ENCODE measurements at regions not wholly inside any gene's neighbourhood (a gene's known extent, or its start where the extent isn't known, plus 50 kb on each side); places are given as distances from the start of the nearest gene placed in this dataset.
"Not testable (repeated sequence)": the region's sequence is repeated elsewhere in the genome, so short reads cannot be mapped to it uniquely, and the experiment has no call there.

DNA sequence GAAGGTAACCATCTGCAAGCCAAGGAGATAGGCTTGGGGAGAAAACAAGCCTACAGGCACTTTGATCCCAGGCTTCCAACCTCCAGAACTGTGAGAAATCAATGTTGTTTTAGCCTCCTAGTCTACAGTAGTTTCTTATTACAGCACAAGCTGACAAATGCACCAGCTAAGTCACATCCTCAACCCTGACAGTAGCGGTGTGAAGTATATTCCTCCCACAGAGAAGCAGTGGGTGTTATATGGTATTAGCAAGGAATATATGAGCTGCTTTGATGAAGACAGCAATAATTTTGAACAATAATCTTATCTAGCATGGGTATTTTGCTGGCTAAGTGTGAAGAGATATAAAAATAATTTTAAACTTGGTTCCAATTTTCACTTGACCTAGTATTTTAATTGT, 2415.0 kb downstream of the ARAP2 start:
- not testable (repeated sequence) for DNase-seq (ENCODE audit: low read depth, low spot score); H3K4me3 ChIP-seq (ENCODE audit: low read length)

DNA sequence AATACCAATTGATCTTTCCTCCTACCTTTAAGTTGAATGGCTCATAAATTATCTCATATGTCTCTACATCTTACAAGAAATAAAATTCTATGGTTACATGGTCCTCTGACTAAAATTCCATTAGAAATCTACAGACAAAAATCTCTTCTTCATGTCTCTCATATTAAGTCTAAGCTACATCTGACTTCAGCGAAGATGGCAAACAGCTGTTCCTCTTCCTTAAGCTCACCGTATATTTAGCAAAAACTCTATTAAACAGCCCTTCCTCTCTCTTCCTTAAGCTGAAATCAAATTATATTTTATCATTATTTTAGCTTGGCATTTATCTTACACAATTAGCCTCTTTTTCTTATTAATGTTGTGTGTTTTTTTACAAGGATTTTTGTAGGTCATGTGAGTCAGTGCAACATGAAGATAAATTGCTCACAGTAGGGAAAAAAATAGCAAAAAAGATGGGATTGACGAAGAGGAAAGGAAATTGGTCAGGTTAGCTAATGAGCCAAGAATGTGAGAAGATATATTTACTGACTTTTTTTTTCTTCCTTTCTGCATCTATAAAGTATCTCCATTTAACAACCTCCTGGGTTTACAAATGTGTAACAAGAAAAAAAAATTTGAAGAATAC, 2412.8 kb downstream of the ARAP2 start:
- no peak for DNase-seq (ENCODE audit: low read depth, low spot score)

DNA sequence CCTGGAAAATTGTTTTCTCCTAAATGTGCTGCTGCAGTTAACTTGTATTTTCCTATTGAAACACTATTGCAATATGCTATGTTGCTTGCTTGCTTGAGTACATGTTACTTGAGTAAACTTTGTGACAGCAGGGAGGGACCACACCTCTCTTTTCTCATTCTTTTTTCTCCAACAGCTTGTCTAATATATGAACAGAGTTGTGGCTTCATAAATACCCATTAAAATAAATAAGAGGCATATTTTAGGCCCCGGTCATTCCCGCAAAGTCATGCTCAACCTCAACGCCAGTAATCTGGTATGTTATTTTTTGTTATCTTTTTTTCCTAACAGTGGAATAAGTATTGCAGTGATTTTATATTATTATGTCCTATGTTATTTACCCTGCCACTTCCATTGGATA, 2408.6 kb downstream of the ARAP2 start:
- not testable (repeated sequence) for DNase-seq (ENCODE audit: low read depth, low spot score); H3K4me3 ChIP-seq (ENCODE audit: low read length)

More for the DNA sequence above, 2412.8 kb downstream of the ARAP2 start:
- no peak overlapping the region for H3K4me3 ChIP-seq (ENCODE audit: low read length)

DNA sequence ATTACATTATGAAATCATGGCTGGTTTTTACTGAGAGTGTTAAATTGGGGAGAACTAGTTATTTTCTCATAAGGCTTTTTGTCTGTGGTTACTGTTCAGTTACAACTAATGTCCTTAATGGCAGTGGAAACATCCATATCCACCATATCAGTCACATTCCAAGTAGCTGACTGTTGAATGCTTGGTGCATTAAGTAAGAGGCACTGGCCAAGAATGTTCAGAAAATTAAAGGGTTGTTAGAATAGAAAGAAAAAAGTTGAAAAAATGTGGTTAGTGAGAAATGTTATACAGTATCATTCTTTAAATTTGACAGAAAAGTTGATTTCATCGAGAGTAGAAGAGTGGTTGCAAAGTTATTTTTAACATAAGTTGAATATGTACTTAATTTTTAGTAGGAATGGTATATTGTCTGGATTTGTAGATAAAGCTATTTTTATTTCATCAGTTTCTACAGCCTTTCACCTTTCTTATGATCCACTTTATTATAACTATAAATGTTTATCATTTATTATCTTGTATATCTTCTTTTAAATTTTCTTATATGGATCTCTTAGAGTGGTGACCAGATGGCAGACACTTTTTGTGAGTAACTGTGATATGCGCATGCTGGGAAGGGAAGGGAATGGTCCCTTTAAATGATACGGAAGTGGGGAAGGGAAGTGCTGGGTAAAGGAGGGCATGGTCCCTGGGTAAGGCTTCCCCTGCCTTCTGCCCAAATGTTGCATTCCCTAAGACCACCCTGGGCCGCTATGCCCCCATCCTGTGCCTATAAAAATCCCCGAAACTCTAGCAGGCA, 2407.1 kb downstream of the ARAP2 start:
- no peak overlapping the region for H3K4me3 ChIP-seq (ENCODE audit: low read length)
- DNase-seq (ENCODE audit: low read depth, low spot score) = no peak

DNA sequence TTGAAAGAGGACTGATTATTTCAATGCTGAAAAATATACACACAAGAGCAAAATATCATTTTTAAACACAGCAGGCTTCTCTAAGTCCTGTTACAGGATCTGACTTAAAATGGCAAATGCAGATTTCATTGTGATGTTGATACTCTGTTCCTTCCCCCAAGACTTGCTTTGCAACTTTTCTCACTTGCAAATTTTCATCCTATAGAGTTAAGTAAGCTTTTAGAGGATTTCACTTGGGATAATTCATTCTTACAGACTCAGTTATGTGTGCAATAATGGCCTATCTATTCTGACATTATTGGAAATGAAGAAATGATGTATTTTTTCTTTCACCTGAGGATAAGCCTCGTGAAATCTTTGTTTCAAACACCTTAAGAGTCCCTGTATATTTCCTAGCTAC, 2403.2 kb downstream of the ARAP2 start:
- no peak for DNase-seq (ENCODE audit: low read depth, low spot score)
- no peak overlapping the region for H3K4me3 ChIP-seq (ENCODE audit: low read length)

DNA sequence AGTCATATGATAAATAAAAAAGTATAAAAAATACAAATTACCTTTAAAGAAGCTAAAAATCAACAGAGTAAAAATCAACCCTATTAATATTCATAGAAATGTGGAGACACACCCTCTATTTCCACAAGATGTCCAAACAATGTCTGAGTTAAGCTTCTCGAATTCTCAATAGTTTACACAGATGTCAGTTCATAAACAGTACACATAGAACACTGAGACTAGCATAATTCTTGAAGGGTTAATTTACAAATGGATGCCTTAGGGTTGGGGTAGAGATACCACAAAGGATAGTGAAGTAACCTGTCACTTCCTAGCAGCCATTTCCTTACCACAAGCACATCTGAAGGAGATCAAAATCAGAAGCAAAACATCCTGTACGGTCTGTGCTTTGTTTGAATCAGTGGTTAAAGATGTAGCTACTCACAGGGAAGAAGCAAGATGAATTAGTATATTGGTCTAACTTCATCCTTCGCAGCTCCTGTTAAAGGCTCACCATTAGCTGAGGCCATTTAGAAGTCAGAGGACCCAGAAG, 2393.9 kb downstream of the ARAP2 start:
- DNase-seq (ENCODE audit: low read depth, low spot score) = peak; percentile 80
- H3K4me3 ChIP-seq (ENCODE audit: low read length) = no peak overlapping the region

DNA sequence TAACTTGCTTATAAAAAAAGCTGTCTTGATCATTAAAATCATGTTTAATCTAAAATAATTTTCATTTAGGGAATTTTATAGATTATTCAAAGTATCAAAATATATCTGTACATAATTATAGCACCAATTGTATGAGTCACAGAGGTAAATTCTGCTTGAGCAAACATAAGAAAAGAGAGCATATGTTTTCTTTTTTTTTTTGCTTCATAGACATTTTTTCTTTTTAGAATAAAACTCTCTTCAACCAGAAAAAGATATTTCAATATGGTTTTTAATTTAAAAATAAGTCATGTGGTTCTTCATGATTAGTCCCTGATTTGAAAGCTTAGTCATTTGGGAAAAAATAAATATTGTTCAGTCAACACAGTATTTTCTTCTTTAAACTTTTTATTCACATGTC, 2390.6 kb downstream of the ARAP2 start:
- H3K4me3 ChIP-seq (ENCODE audit: low read length); DNase-seq (ENCODE audit: low read depth, low spot score): not testable (repeated sequence)

DNA sequence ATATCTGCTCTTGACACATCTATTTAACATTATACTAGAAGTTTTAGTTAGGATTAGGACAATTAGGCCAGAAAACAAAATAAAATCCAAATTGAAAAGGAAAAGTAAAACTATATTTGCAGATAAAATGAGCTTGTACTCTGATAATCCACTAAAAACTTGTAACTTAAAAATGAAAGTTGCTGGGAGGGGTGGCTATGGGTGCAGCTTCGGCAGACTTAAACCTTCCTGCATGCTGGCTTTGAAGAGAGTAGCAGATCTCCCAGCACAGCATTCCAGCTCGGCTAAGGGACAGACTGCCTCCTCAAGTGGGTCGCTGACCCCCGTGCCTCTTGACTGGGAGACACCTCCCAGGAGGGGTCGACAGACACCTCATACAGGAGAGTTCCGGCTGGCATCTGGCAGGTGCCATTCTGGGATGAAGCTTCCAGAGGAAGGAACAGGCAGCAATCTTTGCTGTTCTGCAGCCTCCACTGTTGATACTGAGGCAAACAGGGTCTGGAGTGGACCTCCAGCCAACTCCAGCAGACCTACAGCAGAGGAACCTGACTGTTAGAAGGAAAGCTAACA, 2379.9 kb downstream of the ARAP2 start:
- no peak overlapping the region for H3K4me3 ChIP-seq (ENCODE audit: low read length)
- no peak for DNase-seq (ENCODE audit: low read depth, low spot score)

DNA sequence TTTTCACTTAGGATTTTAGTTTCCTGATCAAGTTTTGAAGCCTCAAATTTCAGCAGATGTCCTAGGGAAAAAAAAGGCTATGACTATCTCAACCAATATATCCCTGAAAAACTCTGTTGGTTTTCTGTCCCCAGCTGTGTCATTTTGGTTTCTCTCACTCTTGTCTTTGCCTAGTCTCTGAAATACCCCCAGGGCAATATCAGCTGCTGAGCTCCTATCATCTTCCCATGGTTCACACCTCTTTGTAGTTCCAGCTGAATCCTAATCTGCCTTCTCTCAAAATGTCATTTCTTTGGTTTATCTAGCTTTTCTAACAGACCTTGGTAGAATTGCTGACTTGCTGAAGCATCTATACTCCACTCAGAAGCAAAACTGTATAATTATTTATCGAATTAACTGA, 2370.5 kb downstream of the ARAP2 start:
- H3K4me3 ChIP-seq (ENCODE audit: low read length) = no peak overlapping the region
- DNase-seq (ENCODE audit: low read depth, low spot score) = no peak

DNA sequence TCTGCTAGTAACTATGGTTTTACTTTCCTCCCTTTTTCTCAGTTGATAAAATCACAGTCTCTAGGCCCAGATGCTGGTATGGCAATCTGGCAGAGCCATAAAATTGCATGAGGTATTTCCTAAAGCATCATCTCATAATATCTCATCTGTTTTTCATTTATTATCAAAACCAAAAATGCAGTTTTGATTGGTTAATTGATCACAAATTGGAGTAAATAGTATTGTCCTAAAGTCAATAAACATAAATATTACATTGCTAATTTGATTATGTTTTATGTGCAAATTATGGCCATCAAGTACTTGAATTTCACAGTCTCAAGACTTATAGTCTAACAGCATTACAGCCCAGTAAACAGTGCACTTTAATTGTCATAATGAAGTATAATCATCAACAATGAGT, 2365.6 kb downstream of the ARAP2 start:
- no peak overlapping the region for H3K4me3 ChIP-seq (ENCODE audit: low read length)

DNA sequence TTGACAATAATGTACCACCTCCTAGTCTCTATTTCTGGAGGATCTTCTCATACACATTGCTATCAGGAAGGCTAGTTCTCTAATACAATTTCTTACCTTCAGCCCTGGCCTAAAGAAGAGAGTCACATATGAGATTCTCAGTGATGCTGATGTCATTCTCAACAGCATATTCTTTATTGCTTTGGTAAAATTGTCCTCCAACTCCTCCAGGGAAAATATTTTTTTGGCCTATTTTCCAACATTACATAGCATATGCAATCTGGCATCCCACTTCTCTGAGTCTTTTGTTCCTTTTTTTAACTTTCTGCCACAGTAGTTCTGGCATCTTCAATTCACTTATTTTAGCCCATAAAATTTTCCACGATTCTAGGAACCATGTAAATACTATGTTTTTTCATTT, 2363.1 kb downstream of the ARAP2 start:
- DNase-seq (ENCODE audit: low read depth, low spot score) = no peak
- no peak overlapping the region for H3K4me3 ChIP-seq (ENCODE audit: low read length)

More for the DNA sequence above, 2365.6 kb downstream of the ARAP2 start:
- DNase-seq (ENCODE audit: low read depth, low spot score) = no peak

DNA sequence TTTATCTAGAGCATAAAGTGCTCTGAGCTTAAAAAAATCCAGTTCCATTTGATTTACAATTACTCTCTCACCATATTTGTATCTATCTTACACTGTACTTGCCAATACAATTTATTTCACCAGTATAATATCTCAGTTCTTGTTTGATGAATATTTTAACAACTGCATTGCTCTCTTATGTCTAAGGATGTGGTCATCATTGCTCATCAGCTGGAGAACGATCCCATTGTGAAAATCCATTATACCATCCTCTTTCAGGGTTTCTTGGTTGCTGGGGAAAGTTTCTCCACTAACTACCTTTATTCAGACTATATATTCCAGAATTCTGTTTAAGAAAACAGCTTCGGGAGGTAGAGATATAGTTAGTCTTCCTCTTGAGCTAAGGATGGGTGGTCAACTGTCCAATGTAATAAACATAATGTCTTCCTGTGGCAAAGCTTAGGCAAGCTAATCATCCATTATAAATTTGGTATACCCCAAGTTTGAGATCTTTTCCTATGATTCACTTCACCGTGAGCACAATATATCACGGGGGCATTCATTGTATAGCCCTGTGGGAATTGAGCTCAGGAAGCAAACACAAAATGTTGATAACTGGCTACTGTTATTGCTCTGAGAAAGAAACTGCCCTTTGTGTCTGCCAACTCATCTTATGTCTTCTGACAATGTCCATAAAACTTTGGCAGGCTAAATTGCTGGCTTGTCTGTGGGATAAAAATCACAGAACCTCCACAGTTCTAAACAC, 2361.9 kb downstream of the ARAP2 start:
- DNase-seq (ENCODE audit: low read depth, low spot score) = no peak
- no peak overlapping the region for H3K4me3 ChIP-seq (ENCODE audit: low read length)

DNA sequence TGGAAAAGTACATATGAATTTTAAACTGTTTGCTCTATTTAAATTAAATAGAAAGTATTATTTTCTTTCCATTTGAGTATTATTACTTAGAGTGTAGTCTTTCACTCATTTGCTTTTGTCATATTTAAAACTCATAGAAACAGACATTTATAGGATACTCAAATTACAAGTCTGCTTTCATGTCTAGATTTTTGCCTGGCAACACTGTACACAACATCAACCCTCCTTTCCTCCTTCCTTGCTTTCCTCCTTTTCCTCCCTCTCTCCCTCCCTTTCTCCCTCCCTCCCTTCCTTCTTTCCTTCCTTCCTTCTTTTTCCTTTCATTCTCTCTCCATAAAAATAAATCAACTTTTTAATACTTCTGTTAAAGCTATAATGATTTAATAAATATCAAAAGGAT, 2361.2 kb downstream of the ARAP2 start:
- no peak for DNase-seq (ENCODE audit: low read depth, low spot score)
- H3K4me3 ChIP-seq (ENCODE audit: low read length) = no peak overlapping the region

DNA sequence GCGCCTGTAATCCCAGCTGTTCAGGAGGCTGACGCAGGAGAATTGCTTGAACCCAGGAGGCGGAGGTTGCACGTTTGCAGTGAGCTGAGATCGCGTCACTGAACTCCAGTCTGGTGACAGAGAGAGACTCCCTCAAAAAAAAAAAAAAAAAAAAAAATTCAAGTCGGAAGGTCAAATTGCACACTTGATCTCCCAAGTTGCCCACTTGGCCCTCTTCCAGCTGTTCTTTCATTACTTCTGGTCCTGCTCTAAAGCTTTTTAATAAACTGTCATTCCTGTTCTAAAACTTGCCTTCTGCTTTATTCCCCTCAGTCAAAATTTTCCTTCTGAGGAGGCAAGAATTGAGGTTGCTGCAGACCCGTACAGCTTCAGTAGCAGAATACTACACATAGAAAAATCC, 2358.0 kb downstream of the ARAP2 start:
- no peak overlapping the region for H3K4me3 ChIP-seq (ENCODE audit: low read length)
- no peak for DNase-seq (ENCODE audit: low read depth, low spot score)

DNA sequence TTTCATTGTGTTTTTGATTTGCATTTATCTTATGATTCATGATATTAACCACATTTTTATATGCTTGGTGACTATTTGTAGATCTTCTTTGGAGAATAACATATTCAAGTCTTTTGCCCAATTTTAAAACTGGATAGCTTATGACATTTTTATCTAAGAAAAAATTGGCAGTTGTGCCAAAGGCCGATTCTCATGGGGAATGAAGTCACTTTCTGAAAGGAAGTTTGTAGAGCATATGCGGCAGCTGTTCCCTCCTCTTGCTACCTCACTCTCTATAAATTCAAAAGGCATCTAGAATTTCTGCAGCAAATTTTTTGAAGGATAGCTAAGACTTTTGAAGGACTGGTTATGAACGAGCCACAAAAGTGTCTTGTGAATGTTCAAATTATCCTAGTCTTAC, 2353.5 kb downstream of the ARAP2 start:
- DNase-seq (ENCODE audit: low read depth, low spot score) = no peak
- no peak overlapping the region for H3K4me3 ChIP-seq (ENCODE audit: low read length)

DNA sequence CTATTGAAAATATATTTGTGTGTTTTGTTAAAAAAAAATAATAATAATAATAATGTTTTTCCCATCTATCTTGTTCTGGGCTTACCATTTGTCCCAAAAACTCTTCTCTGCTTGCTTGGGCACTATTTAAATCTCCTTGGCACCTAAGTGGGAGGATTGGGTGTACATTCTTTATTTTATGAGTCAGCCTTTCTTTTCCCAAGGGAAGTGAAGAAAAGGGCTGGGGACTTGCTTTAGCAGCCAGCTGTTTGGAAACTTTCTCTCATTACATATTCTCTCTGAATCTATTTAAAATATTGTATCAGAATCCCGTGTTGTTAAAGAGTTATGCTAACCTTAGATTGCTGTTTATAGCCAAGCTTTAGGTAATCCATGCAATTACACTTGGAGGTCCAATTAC, 2332.4 kb downstream of the ARAP2 start:
- no peak for DNase-seq (ENCODE audit: low read depth, low spot score)
- no peak overlapping the region for H3K4me3 ChIP-seq (ENCODE audit: low read length)

DNA sequence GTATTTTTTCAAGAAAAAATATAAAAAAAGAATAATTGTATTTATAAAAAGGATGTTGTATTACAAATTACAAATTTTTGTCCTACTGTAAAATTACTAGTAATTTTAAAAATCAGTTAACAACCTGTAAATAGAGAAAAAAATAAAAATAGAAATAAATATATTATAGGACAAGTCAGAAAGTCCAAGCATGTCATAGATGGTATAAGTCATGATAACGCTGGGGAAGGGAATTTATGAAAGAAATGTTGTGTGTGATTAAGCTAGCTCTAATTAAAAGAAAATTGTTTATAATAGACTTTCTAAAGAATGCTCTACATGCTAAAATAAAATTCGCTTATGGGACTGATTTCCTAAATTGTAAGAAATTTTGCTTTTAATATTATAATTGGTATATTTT, 2329.9 kb downstream of the ARAP2 start:
- no peak overlapping the region for H3K4me3 ChIP-seq (ENCODE audit: low read length)
- DNase-seq (ENCODE audit: low read depth, low spot score) = no peak

DNA sequence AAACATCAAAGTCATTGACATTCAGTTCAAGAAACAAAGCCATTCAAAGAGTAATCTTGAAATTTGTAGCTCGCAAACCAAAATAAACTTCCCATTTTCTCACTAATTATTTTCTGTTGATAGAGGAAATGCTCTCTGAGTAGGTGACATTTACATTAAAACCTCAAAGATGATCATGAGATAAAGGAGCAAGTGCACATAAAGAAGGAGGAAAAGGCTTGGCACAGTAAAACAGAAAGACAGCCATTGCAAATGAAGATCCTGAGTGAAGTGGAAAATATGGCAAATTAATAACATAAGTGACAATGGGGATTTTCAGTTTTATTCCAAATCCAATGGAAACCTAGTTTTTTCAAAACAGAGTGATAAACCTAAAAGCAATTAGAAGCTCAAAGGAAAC, 2320.8 kb downstream of the ARAP2 start:
- H3K4me3 ChIP-seq (ENCODE audit: low read length) = no peak overlapping the region
- no peak for DNase-seq (ENCODE audit: low read depth, low spot score)

DNA sequence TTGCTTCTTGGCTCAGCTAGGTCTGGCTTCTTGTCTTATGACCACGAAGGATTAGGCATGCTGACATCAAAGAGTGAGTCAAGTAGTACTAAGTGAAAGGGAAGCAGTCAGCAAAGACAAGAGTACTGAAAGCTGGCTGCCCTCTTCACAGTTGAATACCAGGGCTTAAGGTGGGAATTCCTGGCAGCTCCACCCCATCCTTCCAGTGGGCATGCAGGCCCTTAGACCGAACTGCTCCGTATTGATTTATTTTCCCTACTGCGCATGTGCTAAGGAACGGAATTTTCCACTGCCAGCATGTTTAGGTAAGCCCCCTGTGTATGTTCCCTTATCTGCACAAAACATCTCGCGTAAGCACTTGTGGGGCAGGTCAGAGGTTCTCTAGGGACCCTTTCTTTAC, 2320.1 kb downstream of the ARAP2 start:
- no peak overlapping the region for H3K4me3 ChIP-seq (ENCODE audit: low read length)
- no peak for DNase-seq (ENCODE audit: low read depth, low spot score)

DNA sequence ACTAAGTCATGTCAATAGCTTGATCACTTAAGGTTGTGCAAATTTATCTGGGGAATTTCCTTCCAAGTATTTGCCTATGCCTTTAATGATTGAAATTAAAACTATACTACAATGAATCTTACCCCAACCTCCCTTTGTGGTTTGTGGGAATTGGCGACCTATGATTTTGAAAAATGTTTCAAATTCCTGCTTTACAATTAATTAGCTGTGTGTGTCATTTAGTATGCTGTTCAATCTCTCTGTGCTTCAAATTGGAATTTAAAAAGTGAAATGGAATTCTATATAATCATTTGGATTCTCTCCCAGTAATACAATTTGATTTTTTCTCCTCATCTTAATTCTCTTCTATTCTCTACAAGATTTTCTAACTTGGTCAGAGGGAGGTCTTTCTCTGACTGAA, 2319.5 kb downstream of the ARAP2 start:
- DNase-seq (ENCODE audit: low read depth, low spot score) = no peak
- H3K4me3 ChIP-seq (ENCODE audit: low read length) = no peak overlapping the region
